ENCODE measurements at regions not wholly inside any gene's neighbourhood (a gene's known extent, or its start where the extent isn't known, plus 50 kb on each side); places are given as distances from the start of the nearest gene placed in this dataset.

DNA sequence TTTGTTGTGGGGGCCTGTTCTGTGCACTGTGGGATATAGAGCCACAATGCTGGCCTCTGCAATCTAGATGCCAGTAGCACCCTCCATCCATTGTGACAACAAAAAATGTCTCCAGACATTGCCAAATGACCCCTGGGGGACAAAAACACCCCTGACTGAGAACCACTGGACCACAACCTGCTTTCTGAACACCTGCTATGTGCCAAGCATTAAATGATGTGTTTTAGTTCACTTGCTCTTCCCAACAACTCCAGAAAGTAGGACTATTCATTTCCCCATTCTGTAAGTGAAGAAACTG lies 367.0 kb upstream of the ERCC4 start:
- Histone ChIP-seq H3K4me1 (ENCODE audit: low read length) (no peaks in the 10 kb centered on the region), H3K9me3 (ENCODE audit: insufficient read depth, low read length) (no peaks in the 10 kb centered on the region), H4K20me1 (ENCODE audit: insufficient read depth, low read length) (no peaks in the 10 kb centered on the region), H3K36me3 (replicated peaks; ENCODE audit: low read depth, low read length) (no peaks in the 10 kb centered on the region), H3K9ac (ENCODE audit: low read length) (no peak overlapping the region), H2AFZ (ENCODE audit: low read depth, low read length) (no peak overlapping the region), H3K27ac (ENCODE audit: low read length) (no peak overlapping the region), H3K79me2 (ENCODE audit: low read length) (no peaks in the 10 kb centered on the region), H3K4me2 (ENCODE audit: low read length) (no peak overlapping the region), H3K27me3 (ENCODE audit: low read depth, low read length) (peaks cover 7% of the 10 kb centered on the region; the same call in 1 of the 2 replicates), H3K4me3 (ENCODE audit: low read length) (no peak overlapping the region)
- no peak for TF ChIP-seq CTCF (IDR thresholded peaks at IDR 0.05; ENCODE audit: low read depth, low read length)
- TF ChIP-seq EZH2phosphoT487 (IDR thresholded peaks at IDR 0.05; ENCODE audit: low read depth): no peak

- Histone ChIP-seq H3K27me3 (ENCODE audit: low read depth, low read length) (peaks cover 9% of the 10 kb centered on the region; the same call in 1 of the 2 replicates), H2AFZ (ENCODE audit: low read depth, low read length) (no peak overlapping the region), H4K20me1 (ENCODE audit: insufficient read depth, low read length) (no peaks in the 10 kb centered on the region), H3K36me3 (replicated peaks; ENCODE audit: low read depth, low read length) (no peaks in the 10 kb centered on the region), H3K27ac (ENCODE audit: low read length) (no peak overlapping the region), H3K4me1 (ENCODE audit: low read length) (no peaks in the 10 kb centered on the region), H3K4me2 (ENCODE audit: low read length) (no peak overlapping the region), H3K4me3 (ENCODE audit: low read length) (no peak overlapping the region), H3K9ac (ENCODE audit: low read length) (no peak overlapping the region), H3K79me2 (ENCODE audit: low read length) (no peaks in the 10 kb centered on the region), H3K9me3 (ENCODE audit: insufficient read depth, low read length) (no peaks in the 10 kb centered on the region)
- TF ChIP-seq EZH2phosphoT487 (IDR thresholded peaks at IDR 0.05; ENCODE audit: low read depth) (no peak), CTCF (IDR thresholded peaks at IDR 0.05; ENCODE audit: low read depth, low read length) (no peak)
These were observed 366.4 kb upstream of the ERCC4 start for GRCh38 chr16:13553453-13553985.

DNA sequence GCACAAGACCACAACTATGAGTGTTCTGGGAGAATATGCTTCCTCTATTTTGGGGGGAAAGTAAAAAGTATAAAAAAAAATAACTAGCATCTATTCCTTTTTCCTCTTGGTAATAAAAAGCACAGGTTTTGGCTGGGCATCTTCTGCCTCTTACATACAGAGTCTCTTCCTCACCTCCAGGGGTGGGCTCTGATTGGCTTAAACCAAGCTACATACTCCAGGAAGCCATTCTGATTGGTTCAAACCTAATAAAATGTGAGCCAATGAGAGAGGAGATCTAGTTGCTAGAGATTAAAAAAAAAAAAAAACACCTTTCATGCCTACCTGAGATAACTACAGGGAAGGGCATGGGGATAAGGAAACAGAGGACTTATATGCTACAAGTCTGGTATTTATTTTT lies 365.9 kb upstream of the ERCC4 start:
- Histone ChIP-seq H4K20me1 (ENCODE audit: insufficient read depth, low read length) (no peaks in the 10 kb centered on the region), H3K79me2 (ENCODE audit: low read length) (no peaks in the 10 kb centered on the region), H3K4me1 (ENCODE audit: low read length) (no peaks in the 10 kb centered on the region), H3K4me3 (ENCODE audit: low read length) (no peak overlapping the region), H3K4me2 (ENCODE audit: low read length) (no peak overlapping the region), H3K9ac (ENCODE audit: low read length) (no peak overlapping the region), H2AFZ (ENCODE audit: low read depth, low read length) (no peak overlapping the region), H3K27ac (ENCODE audit: low read length) (no peak overlapping the region), H3K36me3 (replicated peaks; ENCODE audit: low read depth, low read length) (no peaks in the 10 kb centered on the region), H3K9me3 (ENCODE audit: insufficient read depth, low read length) (no peaks in the 10 kb centered on the region), H3K27me3 (ENCODE audit: low read depth, low read length) (peaks cover 12% of the 10 kb centered on the region; the same call in 1 of the 2 replicates)
- TF ChIP-seq EZH2phosphoT487 (IDR thresholded peaks at IDR 0.05; ENCODE audit: low read depth) (no peak), CTCF (IDR thresholded peaks at IDR 0.05; ENCODE audit: low read depth, low read length) (no peak)

DNA sequence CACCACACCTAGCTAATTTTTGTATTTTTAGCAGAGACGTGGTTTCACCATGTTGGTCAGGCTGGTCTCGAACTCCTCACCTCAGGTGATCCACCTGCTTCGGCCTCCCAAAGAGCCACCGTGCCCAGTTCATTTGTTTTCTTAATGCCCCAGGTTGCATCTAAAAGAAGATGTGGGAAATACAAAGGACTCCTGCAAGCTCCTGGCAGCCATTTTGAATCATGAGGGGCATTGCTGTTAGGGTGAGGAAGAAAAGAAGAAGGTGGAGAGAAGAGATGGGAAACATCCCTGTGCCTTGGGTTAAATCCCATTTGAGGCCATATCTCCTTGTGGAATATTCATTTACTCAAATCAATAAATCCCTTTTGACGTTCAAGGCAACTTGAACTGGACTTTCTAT lies 365.3 kb upstream of the ERCC4 start:
- peaks cover 12% of the 10 kb centered on the region; the same call in 1 of the 2 replicates for H3K27me3 ChIP-seq (ENCODE audit: low read depth, low read length)
- H3K4me2 ChIP-seq (ENCODE audit: low read length): no peak overlapping the region
- no peak overlapping the region for H3K9ac ChIP-seq (ENCODE audit: low read length)
- H3K9me3 ChIP-seq (ENCODE audit: insufficient read depth, low read length): no peaks in the 10 kb centered on the region
- H3K4me1 ChIP-seq (ENCODE audit: low read length): no peaks in the 10 kb centered on the region
- H2AFZ ChIP-seq (ENCODE audit: low read depth, low read length): no peak overlapping the region
- H3K4me3 ChIP-seq (ENCODE audit: low read length): no peak overlapping the region
- TF ChIP-seq EZH2phosphoT487 (IDR thresholded peaks at IDR 0.05; ENCODE audit: low read depth): no peak
- no peak for TF ChIP-seq CTCF (IDR thresholded peaks at IDR 0.05; ENCODE audit: low read depth, low read length)
- no peaks in the 10 kb centered on the region for H4K20me1 ChIP-seq (ENCODE audit: insufficient read depth, low read length)
- H3K36me3 ChIP-seq (replicated peaks; ENCODE audit: low read depth, low read length): no peaks in the 10 kb centered on the region
- H3K27ac ChIP-seq (ENCODE audit: low read length): no peak overlapping the region
- no peaks in the 10 kb centered on the region for H3K79me2 ChIP-seq (ENCODE audit: low read length)

Data from OCI-LY3 (cell line).